DMS53 treated with DMSO at 0.1 percent for 48 hours (cell line): ENCODE measurements at regions not wholly inside any gene's neighbourhood (a gene's known extent, or its start where the extent isn't known, plus 50 kb on each side); places are given as distances from the start of the nearest gene placed in this dataset.
"Not testable (repeated sequence)": the region's sequence is repeated elsewhere in the genome, so short reads cannot be mapped to it uniquely, and the experiment has no call there.

Experiments used
- DNase-seq: peaks from one replicate; lab custom pipeline; 2025; ENCODE audit not compliant: unreplicated experiment; lab: John Stamatoyannopoulos, UW

- not testable (repeated sequence) for DNase-seq
Measured at GRCh38 chr10:42193588-42193987, 444.8 kb downstream of the ZNF33B start.

- not testable (repeated sequence) for DNase-seq
Measured at GRCh38 chr10:42192450-42192849, 445.9 kb downstream of the ZNF33B start.

- not testable (repeated sequence) for DNase-seq
Measured at GRCh38 chr10:42187501-42188195, 450.7 kb downstream of the ZNF33B start.

- not testable (repeated sequence) for DNase-seq
Measured at GRCh38 chr10:42177793-42178689, 460.3 kb downstream of the ZNF33B start.

- DNase-seq = no peak
Measured at GRCh38 chr10:42177077-42177792, 461.1 kb downstream of the ZNF33B start.

GRCh38 chr10:42150428-42151061, 487.8 kb downstream of the ZNF33B start:
- no peak for DNase-seq

- DNase-seq = no peak
Measured at GRCh38 chr10:42149722-42150427, 488.5 kb downstream of the ZNF33B start.

- DNase-seq = no peak
Measured at GRCh38 chr10:42149027-42149700, 489.2 kb downstream of the ZNF33B start.

- DNase-seq = not testable (repeated sequence)
Measured at GRCh38 chr10:42146165-42146564, 492.2 kb downstream of the ZNF33B start.

GRCh38 chr10:42138023-42138422, 500.3 kb downstream of the ZNF33B start:
- not testable (repeated sequence) for DNase-seq

- no peak for DNase-seq
Measured at GRCh38 chr10:42113158-42113450, 525.3 kb downstream of the ZNF33B start.

- no peak for DNase-seq
Measured at GRCh38 chr10:42112331-42113157, 525.8 kb downstream of the ZNF33B start.

GRCh38 chr10:42111661-42112330, 526.6 kb downstream of the ZNF33B start:
- DNase-seq = no peak

GRCh38 chr10:42111076-42111475, 527.3 kb downstream of the ZNF33B start:
- no peak for DNase-seq
